ENCODE measurements at regions not wholly inside any gene's neighbourhood (a gene's known extent, or its start where the extent isn't known, plus 50 kb on each side); places are given as distances from the start of the nearest gene placed in this dataset.

DNA sequence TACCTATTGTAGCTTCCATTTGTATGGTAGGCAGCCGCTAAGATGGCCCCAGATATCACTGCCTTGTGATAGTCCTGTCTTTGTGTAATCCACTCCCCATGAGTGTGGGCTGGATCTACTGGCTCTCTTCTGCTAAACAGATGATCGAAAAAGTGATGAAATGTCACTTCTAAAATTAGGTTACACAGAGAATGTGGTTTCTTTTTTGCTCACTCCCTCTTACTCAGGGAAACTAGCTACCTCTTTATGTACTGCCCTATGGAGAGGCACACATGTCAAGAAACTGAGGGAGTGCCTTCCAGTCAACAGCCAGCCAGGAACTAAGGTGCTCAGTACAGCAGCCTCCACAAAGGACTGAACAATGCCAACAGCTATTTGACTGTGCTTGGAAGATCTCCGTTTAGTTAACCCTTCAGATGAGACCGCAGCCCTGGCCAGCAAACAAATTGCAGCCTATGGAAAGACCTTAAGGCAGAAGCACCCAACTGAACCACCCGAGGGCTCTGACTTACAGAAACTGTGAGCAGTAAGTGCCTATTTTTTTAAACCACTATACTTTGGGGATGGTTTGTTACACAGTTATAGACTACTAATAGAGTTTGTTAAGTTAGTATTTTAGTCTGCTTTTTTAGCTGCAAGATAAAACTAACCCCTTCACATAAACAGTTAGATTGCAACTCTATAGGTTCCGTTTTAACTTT lies 113.2 kb upstream of the MAF start (continued):
- TF ChIP-seq ZFP3 (CRISPR knock-in tag; IDR thresholded peaks at IDR 0.05) (no peak), GLIS3 (CRISPR knock-in tag; IDR thresholded peaks at IDR 0.05) (no peak), TOX (CRISPR knock-in tag; IDR thresholded peaks at IDR 0.05; ENCODE audit: borderline replicate concordance) (no peak), TCF4 (CRISPR knock-in tag; IDR thresholded peaks at IDR 0.05; ENCODE audit: borderline replicate concordance) (no peak)

DNA sequence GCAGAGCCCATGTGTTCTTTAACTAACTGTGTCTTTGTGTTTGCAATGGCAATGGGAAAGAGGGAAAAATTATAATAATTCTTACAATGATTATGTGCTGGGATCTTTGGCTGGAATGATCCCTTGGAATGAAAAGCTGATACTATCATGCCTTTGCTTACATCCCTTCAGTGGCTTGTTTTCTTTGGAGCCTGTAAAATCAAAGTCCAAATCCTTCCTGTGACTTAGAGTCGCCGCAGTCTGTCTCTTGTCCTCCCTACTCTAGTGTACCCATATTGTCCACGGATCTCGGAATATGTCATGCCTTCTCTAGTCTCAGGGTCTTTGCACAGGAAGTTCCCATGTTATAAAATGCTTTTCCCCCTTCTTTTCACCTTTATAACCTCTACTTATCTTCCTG lies 111.7 kb upstream of the MAF start:
- no peak for ATAC-seq
- no peak for TF ChIP-seq BACH2 (CRISPR knock-in tag; IDR thresholded peaks at IDR 0.05; ENCODE audit: borderline replicate concordance)
- no peak for TF ChIP-seq TOX (CRISPR knock-in tag; IDR thresholded peaks at IDR 0.05; ENCODE audit: borderline replicate concordance)
- TF ChIP-seq, protein P1, sequence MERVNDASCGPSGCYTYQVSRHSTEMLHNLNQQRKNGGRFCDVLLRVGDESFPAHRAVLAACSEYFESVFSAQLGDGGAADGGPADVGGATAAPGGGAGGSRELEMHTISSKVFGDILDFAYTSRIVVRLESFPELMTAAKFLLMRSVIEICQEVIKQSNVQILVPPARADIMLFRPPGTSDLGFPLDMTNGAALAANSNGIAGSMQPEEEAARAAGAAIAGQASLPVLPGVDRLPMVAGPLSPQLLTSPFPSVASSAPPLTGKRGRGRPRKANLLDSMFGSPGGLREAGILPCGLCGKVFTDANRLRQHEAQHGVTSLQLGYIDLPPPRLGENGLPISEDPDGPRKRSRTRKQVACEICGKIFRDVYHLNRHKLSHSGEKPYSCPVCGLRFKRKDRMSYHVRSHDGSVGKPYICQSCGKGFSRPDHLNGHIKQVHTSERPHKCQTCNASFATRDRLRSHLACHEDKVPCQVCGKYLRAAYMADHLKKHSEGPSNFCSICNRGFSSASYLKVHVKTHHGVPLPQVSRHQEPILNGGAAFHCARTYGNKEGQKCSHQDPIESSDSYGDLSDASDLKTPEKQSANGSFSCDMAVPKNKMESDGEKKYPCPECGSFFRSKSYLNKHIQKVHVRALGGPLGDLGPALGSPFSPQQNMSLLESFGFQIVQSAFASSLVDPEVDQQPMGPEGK (CRISPR knock-in tag; IDR thresholded peaks at IDR 0.05; ENCODE audit: borderline replicate concordance) = no peak
- no peak for TF ChIP-seq ZC3H10 (CRISPR knock-in tag; IDR thresholded peaks at IDR 0.05)
- TF ChIP-seq CSDC2 (CRISPR knock-in tag; IDR thresholded peaks at IDR 0.05) = no peak
- TF ChIP-seq ZNF8 (CRISPR knock-in tag; IDR thresholded peaks at IDR 0.05) = no peak
- no peak for TF ChIP-seq ESRRG (CRISPR knock-in tag; IDR thresholded peaks at IDR 0.05)
- TF ChIP-seq SNAI2 (CRISPR knock-in tag; IDR thresholded peaks at IDR 0.05) = no peak
- TF ChIP-seq ARNTL (CRISPR knock-in tag; IDR thresholded peaks at IDR 0.05; ENCODE audit: borderline replicate concordance, low read depth) = no peak
- no peak for TF ChIP-seq ZNF70 (CRISPR knock-in tag; IDR thresholded peaks at IDR 0.05)
- TF ChIP-seq, protein P2, sequence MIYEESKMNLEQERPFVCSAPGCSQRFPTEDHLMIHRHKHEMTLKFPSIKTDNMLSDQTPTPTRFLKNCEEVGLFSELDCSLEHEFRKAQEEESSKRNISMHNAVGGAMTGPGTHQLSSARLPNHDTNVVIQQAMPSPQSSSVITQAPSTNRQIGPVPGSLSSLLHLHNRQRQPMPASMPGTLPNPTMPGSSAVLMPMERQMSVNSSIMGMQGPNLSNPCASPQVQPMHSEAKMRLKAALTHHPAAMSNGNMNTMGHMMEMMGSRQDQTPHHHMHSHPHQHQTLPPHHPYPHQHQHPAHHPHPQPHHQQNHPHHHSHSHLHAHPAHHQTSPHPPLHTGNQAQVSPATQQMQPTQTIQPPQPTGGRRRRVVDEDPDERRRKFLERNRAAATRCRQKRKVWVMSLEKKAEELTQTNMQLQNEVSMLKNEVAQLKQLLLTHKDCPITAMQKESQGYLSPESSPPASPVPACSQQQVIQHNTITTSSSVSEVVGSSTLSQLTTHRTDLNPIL (CRISPR knock-in tag; IDR thresholded peaks at IDR 0.05; ENCODE audit: low read depth) = no peak
- TF ChIP-seq ZFP3 (CRISPR knock-in tag; IDR thresholded peaks at IDR 0.05) = no peak
- TF ChIP-seq RARB (CRISPR knock-in tag; IDR thresholded peaks at IDR 0.05) = no peak

GRCh38 chr16:79707876-79708275 lies 107.3 kb upstream of the MAF start:
- ATAC-seq = no peak
- TF ChIP-seq RARB (CRISPR knock-in tag; IDR thresholded peaks at IDR 0.05) (no peak), POU6F1 (CRISPR knock-in tag; IDR thresholded peaks at IDR 0.05; ENCODE audit: borderline replicate concordance, low read depth) (no peak), ZFP30 (CRISPR knock-in tag; IDR thresholded peaks at IDR 0.05) (no peak), TCF4 (CRISPR knock-in tag; IDR thresholded peaks at IDR 0.05; ENCODE audit: borderline replicate concordance) (no peak), SNAI2 (CRISPR knock-in tag; IDR thresholded peaks at IDR 0.05) (no peak)
- TF ChIP-seq, protein P2 (CRISPR knock-in tag; IDR thresholded peaks at IDR 0.05; ENCODE audit: low read depth) = no peak

- TF ChIP-seq ZNF8 (CRISPR knock-in tag; IDR thresholded peaks at IDR 0.05) = no peak
- no peak for ATAC-seq
Observed at GRCh38 chr16:79703066-79703465, 102.5 kb upstream of the MAF start.

GRCh38 chr16:79698341-79698753 lies 97.8 kb upstream of the MAF start:
- no peak for ATAC-seq
- TF ChIP-seq RARB (CRISPR knock-in tag; IDR thresholded peaks at IDR 0.05) = no peak
- no peak for TF ChIP-seq CSRNP3 (CRISPR knock-in tag; IDR thresholded peaks at IDR 0.05)
- no peak for TF ChIP-seq TOX (CRISPR knock-in tag; IDR thresholded peaks at IDR 0.05; ENCODE audit: borderline replicate concordance)
- TF ChIP-seq ESRRG (CRISPR knock-in tag; IDR thresholded peaks at IDR 0.05) = no peak
- no peak for TF ChIP-seq ZFP3 (CRISPR knock-in tag; IDR thresholded peaks at IDR 0.05)
- no peak for TF ChIP-seq ZC3H10 (CRISPR knock-in tag; IDR thresholded peaks at IDR 0.05)
- no peak for TF ChIP-seq PPARA (CRISPR knock-in tag; IDR thresholded peaks at IDR 0.05; ENCODE audit: borderline replicate concordance)
- TF ChIP-seq, protein P2 (CRISPR knock-in tag; IDR thresholded peaks at IDR 0.05; ENCODE audit: low read depth) = no peak
- TF ChIP-seq, protein P1 (CRISPR knock-in tag; IDR thresholded peaks at IDR 0.05; ENCODE audit: borderline replicate concordance) = no peak
- TF ChIP-seq OSR1 (CRISPR knock-in tag; IDR thresholded peaks at IDR 0.05) = no peak
- no peak for TF ChIP-seq POU6F1 (CRISPR knock-in tag; IDR thresholded peaks at IDR 0.05; ENCODE audit: borderline replicate concordance, low read depth)
- no peak for TF ChIP-seq TCF4 (CRISPR knock-in tag; IDR thresholded peaks at IDR 0.05; ENCODE audit: borderline replicate concordance)
